Activated naive CD8-positive, alpha-beta T cell treated with anti-CD3 and anti-CD28 coated beads for 36 hours (primary cell): ENCODE measurements at regions not wholly inside any gene's neighbourhood (a gene's known extent, or its start where the extent isn't known, plus 50 kb on each side); places are given as distances from the start of the nearest gene placed in this dataset.
"Not testable (repeated sequence)": the region's sequence is repeated elsewhere in the genome, so short reads cannot be mapped to it uniquely, and the experiment has no call there.

Source experiments
- DNase-seq: peaks from one replicate; pipeline ENCODE4 v3.0.0; 2021
- H3K27ac Mint-ChIP-seq: one replicate; pipeline ENCODE4 v1.8.0; 2022; ENCODE audit warnings: mild to moderate bottlenecking, moderate library complexity, mixed read lengths
- H3K27me3 Mint-ChIP-seq: one replicate; pipeline ENCODE4 v1.8.0; 2022; ENCODE audit warnings: mild to moderate bottlenecking, mixed read lengths
- H3K36me3 Mint-ChIP-seq: one replicate; pipeline ENCODE4 v1.8.0; 2021; ENCODE audit warnings: mild to moderate bottlenecking, mixed read lengths
- H3K4me1 Mint-ChIP-seq: one replicate; pipeline ENCODE4 v1.8.0; 2021; ENCODE audit warnings: mixed read lengths
- H3K4me3 Mint-ChIP-seq: one replicate; pipeline ENCODE4 v1.8.0; 2022; ENCODE audit warnings: mild to moderate bottlenecking, moderate library complexity, mixed read lengths
- H3K9me3 Mint-ChIP-seq: one replicate; pipeline ENCODE4 v1.8.0; 2022; ENCODE audit warnings: mixed read lengths

- H3K36me3 Mint-ChIP-seq: no peaks in the 10 kb centered on the region
- H3K9me3 Mint-ChIP-seq: no peaks in the 10 kb centered on the region
- H3K4me3 Mint-ChIP-seq: no peak overlapping the region
- no peak for DNase-seq
- no peaks in the 10 kb centered on the region for H3K4me1 Mint-ChIP-seq
- H3K27me3 Mint-ChIP-seq: no peaks in the 10 kb centered on the region
- H3K27ac Mint-ChIP-seq: no peak overlapping the region
These were observed 292.3 kb downstream of the DAD1 start for GRCh38 chr14:22296722-22297121.

DNA sequence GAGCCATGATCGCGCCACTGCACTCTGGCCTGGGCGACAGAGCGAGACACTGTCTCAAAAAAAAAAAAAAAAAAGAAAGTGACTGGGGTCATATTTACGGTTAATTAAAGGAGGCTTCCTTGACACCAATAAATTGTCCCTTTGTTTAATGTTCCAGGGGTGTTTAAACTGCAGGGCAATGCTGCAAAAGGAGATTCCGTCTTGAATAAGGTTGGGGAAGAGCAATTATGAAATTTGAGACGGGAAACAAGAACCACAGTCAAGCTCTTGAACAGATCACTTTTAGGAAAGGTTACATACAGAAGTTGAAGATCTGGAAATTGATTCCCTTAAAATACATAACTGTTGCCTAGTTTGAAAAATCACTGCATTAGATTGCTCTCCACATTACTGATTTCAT lies 292.9 kb downstream of the DAD1 start:
- Mint-ChIP-seq H3K27me3 (no peaks in the 10 kb centered on the region), H3K9me3 (no peaks in the 10 kb centered on the region), H3K4me1 (no peaks in the 10 kb centered on the region), H3K4me3 (no peak overlapping the region), H3K27ac (no peak overlapping the region), H3K36me3 (no peaks in the 10 kb centered on the region)
- no peak for DNase-seq

DNA sequence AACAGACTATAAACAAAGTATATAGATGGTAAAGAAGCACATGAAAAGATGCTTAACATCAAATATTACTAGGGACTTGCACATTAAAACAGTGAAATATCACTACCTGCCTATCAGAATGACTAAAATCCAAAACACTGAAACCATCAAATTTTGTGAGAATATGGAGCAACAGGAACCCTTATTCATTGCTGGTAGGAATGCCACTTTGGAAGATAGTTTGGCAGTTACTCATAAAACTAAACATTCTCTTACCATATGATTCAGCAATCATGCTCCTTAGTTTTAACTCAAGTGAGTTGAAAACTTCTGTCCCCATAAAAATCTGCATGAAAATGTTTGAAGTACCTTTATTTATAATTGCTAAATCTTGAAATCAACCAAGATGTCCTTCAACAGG lies 297.6 kb downstream of the DAD1 start:
- Mint-ChIP-seq H3K4me1 (no peaks in the 10 kb centered on the region), H3K27me3 (no peaks in the 10 kb centered on the region), H3K36me3 (no peaks in the 10 kb centered on the region), H3K27ac (no peak overlapping the region), H3K4me3 (no peak overlapping the region), H3K9me3 (no peaks in the 10 kb centered on the region)
- no peak for DNase-seq

GRCh38 chr14:22289570-22289969 lies 299.5 kb downstream of the DAD1 start:
- H3K36me3 Mint-ChIP-seq: no peaks in the 10 kb centered on the region
- no peak overlapping the region for H3K4me3 Mint-ChIP-seq
- no peaks in the 10 kb centered on the region for H3K4me1 Mint-ChIP-seq
- no peak overlapping the region for H3K27ac Mint-ChIP-seq
- DNase-seq: no peak
- H3K27me3 Mint-ChIP-seq: no peaks in the 10 kb centered on the region
- H3K9me3 Mint-ChIP-seq: no peaks in the 10 kb centered on the region

GRCh38 chr14:22285991-22286390 lies 303.0 kb downstream of the DAD1 start:
- no peaks in the 10 kb centered on the region for H3K9me3 Mint-ChIP-seq
- H3K4me1 Mint-ChIP-seq: no peaks in the 10 kb centered on the region
- H3K36me3 Mint-ChIP-seq: no peaks in the 10 kb centered on the region
- no peak for DNase-seq
- no peak overlapping the region for H3K4me3 Mint-ChIP-seq
- no peak overlapping the region for H3K27ac Mint-ChIP-seq
- H3K27me3 Mint-ChIP-seq: no peaks in the 10 kb centered on the region

- Mint-ChIP-seq H3K4me1 (no peaks in the 10 kb centered on the region), H3K36me3 (no peaks in the 10 kb centered on the region), H3K4me3 (no peak overlapping the region), H3K27ac (no peak overlapping the region), H3K27me3 (no peaks in the 10 kb centered on the region), H3K9me3 (no peaks in the 10 kb centered on the region)
- no peak for DNase-seq
These were observed 306.1 kb downstream of the DAD1 start for GRCh38 chr14:22282949-22283348.

DNA sequence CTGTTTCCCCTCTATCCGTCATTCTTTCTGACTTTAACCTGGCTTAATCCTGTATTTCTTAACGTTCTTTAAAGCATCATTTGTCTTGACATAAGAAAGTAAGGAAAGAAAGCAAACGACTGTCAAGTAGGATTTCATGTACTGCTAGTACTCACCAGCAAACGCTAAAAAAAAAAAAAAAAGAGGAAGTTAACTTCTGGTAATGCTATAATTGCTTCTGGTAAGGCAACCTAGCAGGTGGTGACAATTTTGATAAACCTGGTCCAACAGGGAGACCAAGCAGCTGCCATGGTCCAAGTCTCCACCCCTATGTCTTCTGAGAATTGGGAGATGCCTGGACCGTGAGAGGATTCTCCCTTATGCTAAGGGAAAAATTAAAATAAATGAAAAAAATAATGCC lies 306.6 kb downstream of the DAD1 start:
- H3K4me3 Mint-ChIP-seq: no peak overlapping the region

DNA sequence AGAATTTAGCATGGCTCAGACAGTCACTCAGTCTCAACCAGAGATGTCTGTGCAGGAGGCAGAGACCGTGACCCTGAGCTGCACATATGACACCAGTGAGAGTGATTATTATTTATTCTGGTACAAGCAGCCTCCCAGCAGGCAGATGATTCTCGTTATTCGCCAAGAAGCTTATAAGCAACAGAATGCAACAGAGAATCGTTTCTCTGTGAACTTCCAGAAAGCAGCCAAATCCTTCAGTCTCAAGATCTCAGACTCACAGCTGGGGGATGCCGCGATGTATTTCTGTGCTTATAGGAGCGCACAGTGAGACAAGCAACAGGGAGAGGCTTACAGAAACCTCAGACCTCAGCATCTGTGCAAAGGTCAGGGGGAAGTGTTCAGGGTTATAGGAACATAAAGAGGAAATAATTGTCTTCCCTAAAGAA lies 307.6 kb downstream of the DAD1 start:
- DNase-seq, H3K9me3 Mint-ChIP-seq, H3K27me3 Mint-ChIP-seq, H3K4me1 Mint-ChIP-seq, H3K36me3 Mint-ChIP-seq: not testable (repeated sequence)
- Mint-ChIP-seq H3K4me3 (peak overlapping the region; percentile 75), H3K27ac (peak overlapping the region; percentile 34)

More for the DNA sequence above, 306.6 kb downstream of the DAD1 start:
- H3K36me3 Mint-ChIP-seq: no peaks in the 10 kb centered on the region
- H3K27me3 Mint-ChIP-seq: no peaks in the 10 kb centered on the region
- no peak overlapping the region for H3K27ac Mint-ChIP-seq
- no peak for DNase-seq
- H3K4me1 Mint-ChIP-seq: no peaks in the 10 kb centered on the region
- no peaks in the 10 kb centered on the region for H3K9me3 Mint-ChIP-seq

- no peaks in the 10 kb centered on the region for H3K9me3 Mint-ChIP-seq
- H3K36me3 Mint-ChIP-seq: no peaks in the 10 kb centered on the region
- no peaks in the 10 kb centered on the region for H3K27me3 Mint-ChIP-seq
- DNase-seq: no peak
- H3K4me1 Mint-ChIP-seq: no peaks in the 10 kb centered on the region
- peak overlapping the region; percentile 69 for H3K27ac Mint-ChIP-seq
- H3K4me3 Mint-ChIP-seq: peak overlapping the region; percentile 75
These were observed 308.3 kb downstream of the DAD1 start for GRCh38 chr14:22280497-22281316.

- no peak overlapping the region for H3K27ac Mint-ChIP-seq
These were observed 311.9 kb downstream of the DAD1 start for GRCh38 chr14:22276913-22277816.

DNA sequence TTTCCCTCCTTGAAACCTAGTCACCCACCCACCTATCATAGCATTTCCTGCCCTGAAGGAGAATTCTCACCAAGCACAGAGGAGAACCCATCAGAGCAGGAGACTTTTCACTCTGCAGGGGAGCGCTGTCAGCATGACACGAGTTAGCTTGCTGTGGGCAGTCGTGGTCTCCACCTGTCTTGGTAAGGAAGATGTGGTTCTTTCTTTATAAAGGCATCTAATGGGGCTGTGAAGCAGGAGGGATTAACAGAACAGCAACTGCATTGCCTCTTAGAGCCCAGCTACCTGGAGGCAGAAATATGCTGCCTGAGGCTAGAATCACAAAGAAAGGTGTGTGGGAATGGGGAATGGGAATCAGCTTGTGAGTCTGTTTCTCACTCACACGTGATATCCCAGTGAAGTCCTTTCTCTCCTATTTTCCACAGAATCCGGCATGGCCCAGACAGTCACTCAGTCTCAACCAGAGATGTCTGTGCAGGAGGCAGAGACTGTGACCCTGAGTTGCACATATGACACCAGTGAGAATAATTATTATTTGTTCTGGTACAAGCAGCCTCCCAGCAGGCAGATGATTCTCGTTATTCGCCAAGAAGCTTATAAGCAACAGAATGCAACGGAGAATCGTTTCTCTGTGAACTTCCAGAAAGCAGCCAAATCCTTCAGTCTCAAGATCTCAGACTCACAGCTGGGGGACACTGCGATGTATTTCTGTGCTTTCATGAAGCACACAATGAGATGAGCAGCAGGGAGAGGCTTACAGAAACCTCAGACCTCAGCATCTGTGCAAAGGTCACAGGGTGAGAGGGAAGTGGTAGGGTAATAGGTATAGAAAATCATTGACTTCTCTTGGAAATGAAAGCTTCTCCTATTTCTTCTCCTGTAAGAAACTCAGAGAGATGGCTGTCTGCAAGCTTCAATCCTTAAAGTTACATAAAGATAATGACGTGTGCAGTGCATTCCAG lies 316.9 kb downstream of the DAD1 start:
- no peak for DNase-seq
- no peaks in the 10 kb centered on the region for H3K9me3 Mint-ChIP-seq
- no peaks in the 10 kb centered on the region for H3K36me3 Mint-ChIP-seq
- peak overlapping the region; percentile 54 for H3K4me3 Mint-ChIP-seq
- peak overlapping the region; percentile 69 for H3K27ac Mint-ChIP-seq
- H3K4me1 Mint-ChIP-seq: peaks cover 1% of the 10 kb centered on the region
- H3K27me3 Mint-ChIP-seq: no peaks in the 10 kb centered on the region

More at GRCh38 chr14:22276913-22277816, 311.9 kb downstream of the DAD1 start:
- Mint-ChIP-seq H3K9me3 (no peaks in the 10 kb centered on the region), H3K4me3 (no peak overlapping the region), H3K4me1 (no peaks in the 10 kb centered on the region), H3K36me3 (no peaks in the 10 kb centered on the region), H3K27me3 (no peaks in the 10 kb centered on the region)
- no peak for DNase-seq

DNA sequence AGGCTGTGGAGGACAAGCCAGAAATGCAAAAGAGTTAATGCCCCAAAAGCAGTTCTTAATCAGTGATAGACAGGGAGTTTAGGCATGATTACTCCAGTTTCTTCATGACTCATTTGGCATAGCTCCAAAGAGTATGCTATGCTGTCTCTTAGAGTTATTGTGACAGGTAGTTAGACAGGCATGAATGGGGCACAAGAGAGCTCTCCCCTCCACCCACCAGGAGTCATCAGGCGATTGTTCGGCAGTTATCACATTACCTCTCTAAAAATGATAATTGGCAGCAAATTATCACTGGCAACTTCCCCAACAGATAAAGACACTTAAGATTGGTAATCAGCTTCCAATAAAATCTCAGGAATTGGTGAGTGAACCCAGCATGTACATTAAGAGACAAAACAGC lies 320.1 kb downstream of the DAD1 start:
- Mint-ChIP-seq H3K27ac (peak overlapping the region; percentile 57), H3K36me3 (no peaks in the 10 kb centered on the region), H3K4me1 (peaks cover 4% of the 10 kb centered on the region), H3K27me3 (no peaks in the 10 kb centered on the region), H3K4me3 (peak overlapping the region; percentile 64), H3K9me3 (no peaks in the 10 kb centered on the region)
- no peak for DNase-seq

- Mint-ChIP-seq H3K36me3 (no peaks in the 10 kb centered on the region), H3K4me3 (no peak overlapping the region), H3K4me1 (peaks cover 4% of the 10 kb centered on the region), H3K27ac (peak overlapping the region; percentile 63), H3K27me3 (no peaks in the 10 kb centered on the region), H3K9me3 (no peaks in the 10 kb centered on the region)
- no peak for DNase-seq
These were observed 322.3 kb downstream of the DAD1 start for GRCh38 chr14:22266683-22267082.

DNA sequence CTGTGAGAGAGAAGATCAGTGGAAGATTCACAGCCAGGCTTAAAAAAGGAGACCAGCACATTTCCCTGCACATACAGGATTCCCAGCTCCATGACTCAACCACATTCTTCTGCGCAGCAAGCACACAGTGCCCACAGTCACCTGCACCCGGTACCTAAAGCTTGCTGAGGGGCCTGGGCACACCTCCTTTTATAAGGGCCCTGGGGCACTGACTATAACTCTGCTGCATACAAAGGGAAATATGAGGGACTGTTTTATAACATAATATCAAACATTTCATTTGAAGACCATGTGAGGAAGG lies 322.9 kb downstream of the DAD1 start:
- Mint-ChIP-seq H3K27ac (peak overlapping the region; percentile 65), H3K36me3 (no peaks in the 10 kb centered on the region), H3K4me3 (peak overlapping the region; percentile 59)

More for the DNA sequence above, 322.9 kb downstream of the DAD1 start:
- DNase-seq: no peak
- no peaks in the 10 kb centered on the region for H3K9me3 Mint-ChIP-seq
- H3K27me3 Mint-ChIP-seq: no peaks in the 10 kb centered on the region
- H3K4me1 Mint-ChIP-seq: peaks cover 4% of the 10 kb centered on the region
